GM12875 (cell line): ENCODE measurements at regions not wholly inside any gene's neighbourhood (a gene's known extent, or its start where the extent isn't known, plus 50 kb on each side); places are given as distances from the start of the nearest gene placed in this dataset.

ENCODE experiments used
- H3K4me3 ChIP-seq: one replicate; pipeline ENCODE4 v1.5.1; 2011; ENCODE audit warnings: low read depth, low read length, control low read depth
- TF ChIP-seq, protein P1 (sequence below): IDR thresholded peaks from 2 replicates; pipeline ENCODE4 v1.5.1; 2011; ENCODE audit warnings: low read depth, mild to moderate bottlenecking, control low read depth, inconsistent platforms, low read length, moderate library complexity, borderline replicate concordance; ENCODE audit not compliant: insufficient read depth

- no peak overlapping the region for H3K4me3 ChIP-seq
- TF ChIP-seq, protein P1, sequence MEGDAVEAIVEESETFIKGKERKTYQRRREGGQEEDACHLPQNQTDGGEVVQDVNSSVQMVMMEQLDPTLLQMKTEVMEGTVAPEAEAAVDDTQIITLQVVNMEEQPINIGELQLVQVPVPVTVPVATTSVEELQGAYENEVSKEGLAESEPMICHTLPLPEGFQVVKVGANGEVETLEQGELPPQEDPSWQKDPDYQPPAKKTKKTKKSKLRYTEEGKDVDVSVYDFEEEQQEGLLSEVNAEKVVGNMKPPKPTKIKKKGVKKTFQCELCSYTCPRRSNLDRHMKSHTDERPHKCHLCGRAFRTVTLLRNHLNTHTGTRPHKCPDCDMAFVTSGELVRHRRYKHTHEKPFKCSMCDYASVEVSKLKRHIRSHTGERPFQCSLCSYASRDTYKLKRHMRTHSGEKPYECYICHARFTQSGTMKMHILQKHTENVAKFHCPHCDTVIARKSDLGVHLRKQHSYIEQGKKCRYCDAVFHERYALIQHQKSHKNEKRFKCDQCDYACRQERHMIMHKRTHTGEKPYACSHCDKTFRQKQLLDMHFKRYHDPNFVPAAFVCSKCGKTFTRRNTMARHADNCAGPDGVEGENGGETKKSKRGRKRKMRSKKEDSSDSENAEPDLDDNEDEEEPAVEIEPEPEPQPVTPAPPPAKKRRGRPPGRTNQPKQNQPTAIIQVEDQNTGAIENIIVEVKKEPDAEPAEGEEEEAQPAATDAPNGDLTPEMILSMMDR, result no peak
Measured at GRCh38 chr2:117339980-117340379, 474.5 kb upstream of the DDX18 start.

DNA sequence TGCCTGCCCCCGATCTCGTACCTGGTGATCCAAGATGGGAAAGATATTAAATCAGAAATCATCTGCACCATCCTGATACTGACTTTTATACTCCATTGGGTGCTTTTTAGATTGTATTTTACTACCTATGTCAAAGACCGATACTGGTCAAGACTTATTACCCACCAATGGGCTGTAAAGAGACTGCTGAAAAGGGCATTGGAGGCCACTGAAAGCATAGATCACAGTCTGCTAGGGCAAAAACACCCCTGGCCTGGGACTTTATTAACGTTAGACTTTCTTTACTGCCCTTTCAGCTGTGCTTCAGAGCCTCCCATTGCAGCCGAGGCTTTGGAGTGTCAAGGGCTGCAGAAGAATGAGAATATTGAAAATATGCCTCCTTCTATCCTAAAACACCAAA is 472.8 kb upstream of the DDX18 start:
- TF ChIP-seq, protein P1, result no peak
- no peak overlapping the region for H3K4me3 ChIP-seq

- TF ChIP-seq, protein P1, result no peak
- H3K4me3 ChIP-seq, result no peak overlapping the region
Measured at GRCh38 chr2:117342415-117342814, 472.1 kb upstream of the DDX18 start.

- TF ChIP-seq, protein P1, result no peak
Measured at GRCh38 chr2:117349687-117350086, 464.8 kb upstream of the DDX18 start.

GRCh38 chr2:117351396-117351795 is 463.1 kb upstream of the DDX18 start:
- no peak overlapping the region for H3K4me3 ChIP-seq
- TF ChIP-seq, protein P1, result no peak

More at GRCh38 chr2:117349687-117350086, 464.8 kb upstream of the DDX18 start:
- no peak overlapping the region for H3K4me3 ChIP-seq

DNA sequence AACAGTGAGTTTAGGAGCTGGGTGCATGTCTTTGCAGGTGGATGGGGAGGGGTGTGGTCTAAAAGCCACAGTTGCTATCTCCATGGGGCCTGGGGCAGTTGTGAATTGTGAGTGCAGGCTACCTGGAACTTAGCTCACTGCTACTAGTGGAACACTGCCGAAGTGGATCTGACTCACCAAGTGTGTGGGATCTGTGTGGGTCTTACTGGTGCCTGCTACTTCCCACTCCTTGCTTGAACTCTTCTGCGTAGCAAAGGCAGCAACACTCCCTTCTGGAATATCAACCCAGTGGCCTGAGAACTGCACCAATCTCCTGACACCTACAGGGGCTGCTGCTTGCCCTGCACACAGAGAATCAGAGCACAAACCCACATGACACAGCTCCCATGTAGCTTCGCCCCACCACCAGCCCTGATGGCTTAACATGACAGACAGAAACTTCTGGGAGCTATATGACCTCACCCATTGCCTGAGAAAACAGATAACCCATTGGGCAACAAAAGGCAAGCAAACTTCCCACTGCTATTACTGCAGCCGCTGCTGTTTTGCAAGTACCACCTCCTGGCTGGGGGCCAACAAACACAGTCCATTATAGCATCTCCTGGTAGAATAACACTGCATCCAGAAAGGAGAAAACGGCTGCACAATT is 455.1 kb upstream of the DDX18 start:
- TF ChIP-seq, protein P1, result no peak
- H3K4me3 ChIP-seq, result no peak overlapping the region

- TF ChIP-seq, protein P1, result no peak
- no peak overlapping the region for H3K4me3 ChIP-seq
Measured at GRCh38 chr2:117360586-117360985, 453.9 kb upstream of the DDX18 start.
